ENCODE measurements at regions not wholly inside any gene's neighbourhood (a gene's known extent, or its start where the extent isn't known, plus 50 kb on each side); places are given as distances from the start of the nearest gene placed in this dataset.

DNA sequence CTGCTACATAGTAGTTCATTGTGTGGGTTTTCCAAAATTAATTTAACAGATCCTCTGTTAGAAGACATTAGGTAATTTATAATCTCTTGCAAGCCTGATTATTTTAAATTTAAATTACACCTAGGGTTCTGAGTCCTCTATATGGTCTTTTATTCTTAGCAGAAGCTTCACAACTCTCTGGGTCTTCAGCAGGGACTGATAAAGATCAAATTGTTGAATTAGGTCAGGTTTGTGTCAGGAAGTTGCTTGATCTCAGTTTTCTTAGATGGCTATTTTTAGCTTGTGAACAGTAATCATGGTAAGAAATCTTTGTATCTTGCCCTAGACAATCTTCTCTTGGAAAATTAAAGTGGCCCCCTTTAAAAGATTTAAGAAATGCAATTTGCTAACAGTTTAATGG is 183.1 kb upstream of the HDAC9 start:
- H3K9me3 ChIP-seq (ENCODE audit: control insufficient read depth, low read length), result no peaks in the 10 kb centered on the region

DNA sequence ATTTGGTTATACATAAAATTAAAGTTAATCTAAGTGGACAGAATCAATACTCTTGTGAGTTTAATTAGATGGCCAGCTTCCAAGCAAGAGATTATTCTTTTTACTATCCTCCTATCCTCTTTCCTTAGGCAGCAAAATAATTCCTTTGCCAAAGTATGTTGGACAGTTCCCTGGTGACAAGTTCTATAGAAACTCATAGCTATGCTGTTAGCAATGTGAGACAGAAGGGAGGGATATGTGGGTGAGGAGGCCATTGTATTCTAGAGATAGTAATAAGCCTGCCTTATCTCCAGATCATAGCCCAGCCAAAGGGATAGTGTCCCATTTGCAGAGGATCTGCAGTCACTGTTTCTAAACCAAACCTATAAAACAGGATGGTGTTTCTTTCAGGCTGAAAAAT is 181.6 kb upstream of the HDAC9 start:
- H2BK120ac ChIP-seq (ENCODE audit: low read depth, low read length), result no peak overlapping the region
- H2AFZ ChIP-seq (ENCODE audit: low read depth, low read length), result no peak overlapping the region
- no peak overlapping the region for H3K23ac ChIP-seq (ENCODE audit: low read length in 2 of 2)
- no peaks in the 10 kb centered on the region for H3K9me3 ChIP-seq (ENCODE audit: control insufficient read depth, low read length)
- H2BK15ac ChIP-seq (ENCODE audit: low read depth, poor library complexity, severe bottlenecking), result no peak overlapping the region
- H3K4me2 ChIP-seq (ENCODE audit: low read length, poor library complexity, severe bottlenecking), result no peak overlapping the region
- H3K79me1 ChIP-seq (replicated peaks; ENCODE audit: low read length, poor library complexity, severe bottlenecking), result no peaks in the 10 kb centered on the region
- no peak overlapping the region for H2BK5ac ChIP-seq (ENCODE audit: low read depth, low read length, poor library complexity, severe bottlenecking)
- H3K27ac ChIP-seq (ENCODE audit: low read length, poor library complexity, severe bottlenecking), result no peak overlapping the region
- no peak for DNase-seq
- no peaks in the 10 kb centered on the region for H3K4me1 ChIP-seq (ENCODE audit: control insufficient read depth, insufficient read depth, low read depth, low read length)
- no peak overlapping the region for H3K4ac ChIP-seq (ENCODE audit: low read depth in 1 of 2, low read length in 2 of 2)
- no peak overlapping the region for H2BK12ac ChIP-seq (ENCODE audit: low read length in 2 of 2)
- no peak overlapping the region for H4K8ac ChIP-seq (ENCODE audit: low read length)
- H3K4me3 ChIP-seq (ENCODE audit: insufficient read depth in 1 of 2, low read depth in 1 of 2, low read length in 2 of 2), result no peak overlapping the region
- no peak overlapping the region for H2AK5ac ChIP-seq (ENCODE audit: low read length, severe bottlenecking)
- H3K36me3 ChIP-seq (ENCODE audit: control insufficient read depth in 1 of 2, insufficient read depth in 2 of 2, low read depth in 1 of 2, low read length in 2 of 2), result no peaks in the 10 kb centered on the region
- H4K91ac ChIP-seq (ENCODE audit: low read length), result no peak overlapping the region
- no peak overlapping the region for H3K18ac ChIP-seq (ENCODE audit: low read depth in 1 of 2, low read length in 2 of 2)
- no peaks in the 10 kb centered on the region for H3K27me3 ChIP-seq (ENCODE audit: control insufficient read depth in 1 of 2, insufficient read depth in 1 of 2, low read length in 2 of 2)
- H3K14ac ChIP-seq (ENCODE audit: low read length in 2 of 2), result no peak overlapping the region
- H3K9ac ChIP-seq (ENCODE audit: low read length), result no peak overlapping the region

More for the DNA sequence above, 183.1 kb upstream of the HDAC9 start:
- no peak overlapping the region for H2BK15ac ChIP-seq (ENCODE audit: low read depth, poor library complexity, severe bottlenecking)
- H3K14ac ChIP-seq (ENCODE audit: low read length in 2 of 2), result no peak overlapping the region
- H3K9ac ChIP-seq (ENCODE audit: low read length), result no peak overlapping the region
- no peak overlapping the region for H2AK5ac ChIP-seq (ENCODE audit: low read length, severe bottlenecking)
- H3K27ac ChIP-seq (ENCODE audit: low read length, poor library complexity, severe bottlenecking), result no peak overlapping the region
- no peak overlapping the region for H3K4me2 ChIP-seq (ENCODE audit: low read length, poor library complexity, severe bottlenecking)
- no peaks in the 10 kb centered on the region for H3K79me1 ChIP-seq (replicated peaks; ENCODE audit: low read length, poor library complexity, severe bottlenecking)
- H3K27me3 ChIP-seq (ENCODE audit: control insufficient read depth in 1 of 2, insufficient read depth in 1 of 2, low read length in 2 of 2), result no peaks in the 10 kb centered on the region
- no peak overlapping the region for H2BK12ac ChIP-seq (ENCODE audit: low read length in 2 of 2)
- no peak overlapping the region for H3K23ac ChIP-seq (ENCODE audit: low read length in 2 of 2)
- H3K4me1 ChIP-seq (ENCODE audit: control insufficient read depth, insufficient read depth, low read depth, low read length), result no peaks in the 10 kb centered on the region
- no peak overlapping the region for H3K4me3 ChIP-seq (ENCODE audit: insufficient read depth in 1 of 2, low read depth in 1 of 2, low read length in 2 of 2)
- no peak for DNase-seq
- no peak overlapping the region for H3K18ac ChIP-seq (ENCODE audit: low read depth in 1 of 2, low read length in 2 of 2)
- no peak overlapping the region for H3K4ac ChIP-seq (ENCODE audit: low read depth in 1 of 2, low read length in 2 of 2)
- no peak overlapping the region for H4K8ac ChIP-seq (ENCODE audit: low read length)
- no peak overlapping the region for H2AFZ ChIP-seq (ENCODE audit: low read depth, low read length)
- no peaks in the 10 kb centered on the region for H3K36me3 ChIP-seq (ENCODE audit: control insufficient read depth in 1 of 2, insufficient read depth in 2 of 2, low read depth in 1 of 2, low read length in 2 of 2)
- no peak overlapping the region for H2BK120ac ChIP-seq (ENCODE audit: low read depth, low read length)
- no peak overlapping the region for H4K91ac ChIP-seq (ENCODE audit: low read length)
- no peak overlapping the region for H2BK5ac ChIP-seq (ENCODE audit: low read depth, low read length, poor library complexity, severe bottlenecking)

DNA sequence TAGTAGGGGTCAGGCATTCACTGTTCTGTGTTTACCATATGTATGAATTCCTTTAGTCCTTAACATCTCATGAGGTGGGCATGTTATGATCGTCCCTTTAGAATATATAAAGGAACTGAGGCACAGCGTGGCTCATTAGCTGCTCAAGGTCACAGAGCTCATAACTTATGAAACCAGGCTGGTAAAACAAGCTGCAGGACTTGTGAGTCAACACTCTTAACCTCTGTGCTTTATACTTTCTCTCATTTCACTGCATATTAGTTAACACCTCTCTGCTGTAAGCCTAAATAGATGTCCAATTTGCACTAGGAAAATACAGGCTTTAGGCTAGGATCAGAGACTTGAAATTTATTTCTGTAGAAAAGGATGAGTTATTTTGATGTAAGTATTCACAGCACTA is 180.3 kb upstream of the HDAC9 start:
- Histone ChIP-seq H2AFZ (ENCODE audit: low read depth, low read length) (no peak overlapping the region), H2BK5ac (ENCODE audit: low read depth, low read length, poor library complexity, severe bottlenecking) (no peak overlapping the region), H4K8ac (ENCODE audit: low read length) (no peak overlapping the region), H3K27me3 (ENCODE audit: control insufficient read depth in 1 of 2, insufficient read depth in 1 of 2, low read length in 2 of 2) (no peaks in the 10 kb centered on the region), H3K79me1 (replicated peaks; ENCODE audit: low read length, poor library complexity, severe bottlenecking) (no peaks in the 10 kb centered on the region), H3K27ac (ENCODE audit: low read length, poor library complexity, severe bottlenecking) (no peak overlapping the region), H2BK12ac (ENCODE audit: low read length in 2 of 2) (no peak overlapping the region), H3K14ac (ENCODE audit: low read length in 2 of 2) (no peak overlapping the region), H3K9ac (ENCODE audit: low read length) (no peak overlapping the region), H2BK120ac (ENCODE audit: low read depth, low read length) (no peak overlapping the region), H3K4me1 (ENCODE audit: control insufficient read depth, insufficient read depth, low read depth, low read length) (no peaks in the 10 kb centered on the region), H4K91ac (ENCODE audit: low read length) (no peak overlapping the region), H3K36me3 (ENCODE audit: control insufficient read depth in 1 of 2, insufficient read depth in 2 of 2, low read depth in 1 of 2, low read length in 2 of 2) (no peaks in the 10 kb centered on the region), H2BK15ac (ENCODE audit: low read depth, poor library complexity, severe bottlenecking) (no peak overlapping the region), H3K4ac (ENCODE audit: low read depth in 1 of 2, low read length in 2 of 2) (no peak overlapping the region), H3K4me2 (ENCODE audit: low read length, poor library complexity, severe bottlenecking) (no peak overlapping the region), H3K23ac (ENCODE audit: low read length in 2 of 2) (no peak overlapping the region), H3K4me3 (ENCODE audit: insufficient read depth in 1 of 2, low read depth in 1 of 2, low read length in 2 of 2) (no peak overlapping the region), H2AK5ac (ENCODE audit: low read length, severe bottlenecking) (no peak overlapping the region), H3K9me3 (ENCODE audit: control insufficient read depth, low read length) (no peaks in the 10 kb centered on the region), H3K18ac (ENCODE audit: low read depth in 1 of 2, low read length in 2 of 2) (no peak overlapping the region)
- 93% methylated on average over 2 of the region's 2 CpGs for WGBS
- DNase-seq, result no peak

DNA sequence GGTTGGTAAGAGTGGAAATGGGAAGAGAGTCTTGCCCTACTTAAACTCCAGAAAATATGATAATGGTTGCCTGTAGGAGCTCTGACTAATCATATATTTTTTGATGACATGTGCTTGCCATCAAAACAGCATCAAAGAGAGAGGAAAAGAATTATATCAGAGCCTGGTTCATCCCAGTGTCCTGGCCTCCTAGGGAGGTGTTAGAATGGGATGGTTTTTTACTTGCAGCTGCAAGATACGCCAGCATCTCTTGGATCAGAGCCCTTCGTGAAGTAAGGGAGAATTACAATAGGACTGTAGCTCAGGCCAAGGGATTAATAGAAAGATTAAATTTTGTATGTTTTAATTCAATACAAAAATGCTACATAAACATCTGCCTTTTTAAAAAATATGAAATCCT is 177.6 kb upstream of the HDAC9 start:
- H4K91ac ChIP-seq (ENCODE audit: low read length), result no peak overlapping the region
- H4K8ac ChIP-seq (ENCODE audit: low read length), result no peak overlapping the region
- no peak overlapping the region for H2BK12ac ChIP-seq (ENCODE audit: low read length in 2 of 2)
- no peak overlapping the region for H2AK5ac ChIP-seq (ENCODE audit: low read length, severe bottlenecking)
- no peaks in the 10 kb centered on the region for H3K9me3 ChIP-seq (ENCODE audit: control insufficient read depth, low read length)
- no peak overlapping the region for H3K14ac ChIP-seq (ENCODE audit: low read length in 2 of 2)
- no CpG with 5 or more reads among the region's 2 CpGs for WGBS
- H2AFZ ChIP-seq (ENCODE audit: low read depth, low read length), result no peak overlapping the region
- H2BK5ac ChIP-seq (ENCODE audit: low read depth, low read length, poor library complexity, severe bottlenecking), result no peak overlapping the region
- no peak overlapping the region for H2BK15ac ChIP-seq (ENCODE audit: low read depth, poor library complexity, severe bottlenecking)
- H3K9ac ChIP-seq (ENCODE audit: low read length), result no peak overlapping the region
- no peaks in the 10 kb centered on the region for H3K36me3 ChIP-seq (ENCODE audit: control insufficient read depth in 1 of 2, insufficient read depth in 2 of 2, low read depth in 1 of 2, low read length in 2 of 2)
- no peaks in the 10 kb centered on the region for H3K27me3 ChIP-seq (ENCODE audit: control insufficient read depth in 1 of 2, insufficient read depth in 1 of 2, low read length in 2 of 2)
- no peak for DNase-seq
- H3K4me2 ChIP-seq (ENCODE audit: low read length, poor library complexity, severe bottlenecking), result no peak overlapping the region
- no peak overlapping the region for H2BK120ac ChIP-seq (ENCODE audit: low read depth, low read length)
- no peaks in the 10 kb centered on the region for H3K79me1 ChIP-seq (replicated peaks; ENCODE audit: low read length, poor library complexity, severe bottlenecking)
- H3K4me1 ChIP-seq (ENCODE audit: control insufficient read depth, insufficient read depth, low read depth, low read length), result no peaks in the 10 kb centered on the region
- H3K27ac ChIP-seq (ENCODE audit: low read length, poor library complexity, severe bottlenecking), result no peak overlapping the region
- no peak overlapping the region for H3K4ac ChIP-seq (ENCODE audit: low read depth in 1 of 2, low read length in 2 of 2)
- H3K18ac ChIP-seq (ENCODE audit: low read depth in 1 of 2, low read length in 2 of 2), result no peak overlapping the region
- H3K4me3 ChIP-seq (ENCODE audit: insufficient read depth in 1 of 2, low read depth in 1 of 2, low read length in 2 of 2), result no peak overlapping the region
- H3K23ac ChIP-seq (ENCODE audit: low read length in 2 of 2), result no peak overlapping the region
